Suprapubic skin (tissue), 4 donors: ENCODE measurements at regions not wholly inside any gene's neighbourhood (a gene's known extent, or its start where the extent isn't known, plus 50 kb on each side); places are given as distances from the start of the nearest gene placed in this dataset.

ENCODE experiments used
- DNase-seq, 2 donors: peaks; one replicate each; pipeline ENCODE4 v3.0.0-alpha.2; 2019; ENCODE audit warnings: low spot score in 2 of 2
- H3K27ac ChIP-seq: fragments of 200-600 bp; sonication (generic); one replicate; pipeline ENCODE4 v1.5.1; 2019
- H3K27me3 ChIP-seq: fragments of 200-600 bp; sonication (generic); one replicate; pipeline ENCODE4 v1.5.1; 2019
- H3K36me3 ChIP-seq: fragments of 200-600 bp; sonication (generic); one replicate; pipeline ENCODE4 v1.5.1; 2019
- H3K4me1 ChIP-seq: fragments of 200-600 bp; sonication (generic); one replicate; pipeline ENCODE4 v1.5.1; 2019
- H3K4me3 ChIP-seq: fragments of 200-600 bp; sonication (generic); one replicate; pipeline ENCODE4 v1.5.1; 2019; ENCODE audit warnings: mild to moderate bottlenecking
- H3K9me3 ChIP-seq: fragments of 200-600 bp; sonication (generic); one replicate; pipeline ENCODE4 v1.5.1; 2019
- CTCF ChIP-seq, 2 donors: fragments of 200-600 bp in 1 of 2; fragments of 450-650 bp in 1 of 2; sonication (generic) in 1 of 2; IDR thresholded peaks; one replicate each; pipeline ENCODE4 v1.5.1; 2016 to 2019; ENCODE audit warnings: antibody characterized with exemption in 2 of 2, mild to moderate bottlenecking in 1 of 2, moderate library complexity in 1 of 2
- EP300 ChIP-seq: sonication (generic); formaldehyde crosslinking; IDR thresholded peaks from one replicate; pipeline ENCODE4 v1.6.1; 2017; ENCODE audit warnings: antibody characterized with exemption
- POLR2A ChIP-seq, 2 donors: fragments of 450-650 bp; IDR thresholded peaks; one replicate each; pipeline ENCODE4 v1.6.1; 2017; ENCODE audit warnings: antibody characterized with exemption in 2 of 2, mild to moderate bottlenecking in 2 of 2, moderate library complexity in 2 of 2
- POLR2AphosphoS5 ChIP-seq, 3 donors: sonication (generic); formaldehyde crosslinking; IDR thresholded peaks; one replicate each; pipeline ENCODE4 v1.6.1; 2017; ENCODE audit warnings: antibody characterized with exemption in 3 of 3
- WGBS: methylation state at CpG from one replicate; pipeline ENCODE4 v1.1.5; 2018; 5-methylcytosine and 5-hydroxymethylcytosine counted together

DNA sequence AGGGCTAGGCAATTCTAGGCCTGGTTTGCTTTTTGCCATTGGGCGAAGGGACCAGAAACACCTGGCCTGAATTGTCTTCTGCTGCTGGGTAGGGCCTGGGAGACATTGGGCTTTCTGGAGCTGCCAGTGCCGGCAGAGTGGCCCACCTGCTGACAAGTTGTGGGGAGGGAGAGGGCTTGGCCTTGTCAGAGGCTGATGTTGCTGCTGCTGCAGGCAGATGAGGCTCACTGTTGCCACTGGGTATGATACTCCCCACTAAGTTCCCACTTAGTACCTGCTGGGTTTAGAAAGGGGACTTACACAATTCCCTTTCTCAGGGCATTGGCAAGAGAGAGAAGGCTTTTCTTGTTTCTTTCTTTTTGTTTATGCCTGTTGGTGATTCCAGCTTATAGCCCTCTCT lies 289.6 kb upstream of the NPVF start:
- DNase-seq: no peak
- H3K4me1 ChIP-seq: no peaks in the 10 kb centered on the region
- H3K27me3 ChIP-seq: no peaks in the 10 kb centered on the region
- H3K36me3 ChIP-seq: no peaks in the 10 kb centered on the region
- WGBS: 100% methylated on average over 1 of the region's 2 CpGs
- TF ChIP-seq EP300 (no peak), POLR2AphosphoS5 (IDR thresholded peaks at IDR 0.05) (no peak)
- H3K9me3 ChIP-seq: no peaks in the 10 kb centered on the region
- no peak overlapping the region for H3K4me3 ChIP-seq
- H3K27ac ChIP-seq: no peak overlapping the region

GRCh38 chr7:25520017-25520416 lies 291.7 kb upstream of the NPVF start:
- Histone ChIP-seq H3K9me3 (no peaks in the 10 kb centered on the region), H3K36me3 (no peaks in the 10 kb centered on the region), H3K4me1 (no peaks in the 10 kb centered on the region), H3K27ac (no peak overlapping the region), H3K4me3 (no peak overlapping the region), H3K27me3 (no peaks in the 10 kb centered on the region)
- WGBS: 74% methylated on average over 5 of the region's 5 CpGs
- TF ChIP-seq POLR2A (IDR thresholded peaks at IDR 0.05) (no peak), CTCF (IDR thresholded peaks at IDR 0.05) (no peak), EP300 (no peak), POLR2AphosphoS5 (IDR thresholded peaks at IDR 0.05) (no peak)
- DNase-seq: no peak

GRCh38 chr7:25520516-25520915 lies 292.2 kb upstream of the NPVF start:
- no peak for DNase-seq
- Histone ChIP-seq H3K4me1 (no peaks in the 10 kb centered on the region), H3K36me3 (no peaks in the 10 kb centered on the region), H3K9me3 (no peaks in the 10 kb centered on the region), H3K4me3 (no peak overlapping the region), H3K27me3 (no peaks in the 10 kb centered on the region), H3K27ac (no peak overlapping the region)
- TF ChIP-seq POLR2A (IDR thresholded peaks at IDR 0.05): no peak
- no peak for TF ChIP-seq POLR2AphosphoS5 (IDR thresholded peaks at IDR 0.05)
- no peak for TF ChIP-seq CTCF (IDR thresholded peaks at IDR 0.05)
- no peak for TF ChIP-seq EP300
- WGBS: 96% methylated on average over 6 of the region's 6 CpGs

GRCh38 chr7:25521236-25521635 lies 292.9 kb upstream of the NPVF start:
- Histone ChIP-seq H3K9me3 (no peaks in the 10 kb centered on the region), H3K4me3 (no peak overlapping the region), H3K4me1 (no peaks in the 10 kb centered on the region), H3K36me3 (no peaks in the 10 kb centered on the region), H3K27me3 (no peaks in the 10 kb centered on the region), H3K27ac (no peak overlapping the region)
- 89% methylated on average over 5 of the region's 6 CpGs for WGBS
- DNase-seq: no peak
- TF ChIP-seq CTCF (IDR thresholded peaks at IDR 0.05) (no peak), POLR2AphosphoS5 (IDR thresholded peaks at IDR 0.05) (no peak), EP300 (no peak), POLR2A (IDR thresholded peaks at IDR 0.05) (no peak)

GRCh38 chr7:25522727-25523126 lies 294.4 kb upstream of the NPVF start:
- Histone ChIP-seq H3K36me3 (no peaks in the 10 kb centered on the region), H3K4me1 (no peaks in the 10 kb centered on the region), H3K4me3 (no peak overlapping the region), H3K27ac (no peak overlapping the region), H3K27me3 (no peaks in the 10 kb centered on the region), H3K9me3 (no peaks in the 10 kb centered on the region)
- DNase-seq: no peak
- no peak for TF ChIP-seq POLR2A (IDR thresholded peaks at IDR 0.05)
- TF ChIP-seq POLR2AphosphoS5 (IDR thresholded peaks at IDR 0.05): no peak
- no peak for TF ChIP-seq CTCF (IDR thresholded peaks at IDR 0.05)
- TF ChIP-seq EP300: no peak

DNA sequence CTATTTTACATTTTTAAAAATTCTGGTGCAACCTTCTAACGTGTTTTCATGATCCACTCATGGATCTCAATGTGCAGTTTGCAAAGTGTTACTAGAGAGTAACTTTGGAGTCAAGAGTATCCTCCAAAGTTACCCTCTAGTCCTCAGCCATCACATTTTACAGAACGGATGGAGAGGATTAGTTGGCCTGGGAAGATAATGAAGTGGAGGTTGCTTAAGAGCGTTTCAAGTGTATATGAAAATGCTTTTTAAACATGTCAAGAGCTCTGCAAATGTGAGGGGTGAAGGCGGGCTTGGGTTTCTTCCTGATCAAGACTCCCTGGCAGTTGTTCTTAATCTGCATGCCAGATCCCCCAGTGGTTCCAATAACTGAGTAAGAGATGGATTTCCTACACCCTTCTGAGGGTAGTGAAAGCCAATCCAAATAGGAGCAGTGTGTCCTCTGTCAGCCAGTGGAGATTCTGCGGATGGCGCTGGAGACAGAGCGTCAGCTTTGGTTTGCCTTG lies 299.4 kb upstream of the NPVF start:
- H3K9me3 ChIP-seq: no peaks in the 10 kb centered on the region
- 92% methylated on average over 7 of the region's 7 CpGs for WGBS
- H3K27me3 ChIP-seq: no peaks in the 10 kb centered on the region
- H3K4me3 ChIP-seq: no peak overlapping the region
- no peaks in the 10 kb centered on the region for H3K4me1 ChIP-seq
- no peaks in the 10 kb centered on the region for H3K36me3 ChIP-seq
- no peak overlapping the region for H3K27ac ChIP-seq
- no peak for DNase-seq
- TF ChIP-seq POLR2A (IDR thresholded peaks at IDR 0.05): no peak
